SK-N-MC (cell line): ENCODE measurements at regions not wholly inside any gene's neighbourhood (a gene's known extent, or its start where the extent isn't known, plus 50 kb on each side); places are given as distances from the start of the nearest gene placed in this dataset.

ENCODE experiments used
- EZH2 ChIP-seq: fragments of 200-600 bp; sonication (generic); IDR thresholded peaks from one replicate; pipeline ENCODE4 v1.6.1; 2017; ENCODE audit warnings: antibody characterized with exemption
- FOXP2 ChIP-seq: optimal IDR thresholded peaks from 2 replicates; pipeline ENCODE3; 2011; ENCODE audit warnings: mild to moderate bottlenecking, moderate library complexity; ENCODE audit not compliant: insufficient read depth; ENCODE audit errors: extremely low read length, control extremely low read depth
- POLR2AphosphoS5 ChIP-seq: IDR thresholded peaks from 2 replicates; pipeline ENCODE4 v1.6.1; 2012; ENCODE audit warnings: mild to moderate bottlenecking, low read depth, low read length, borderline replicate concordance

DNA sequence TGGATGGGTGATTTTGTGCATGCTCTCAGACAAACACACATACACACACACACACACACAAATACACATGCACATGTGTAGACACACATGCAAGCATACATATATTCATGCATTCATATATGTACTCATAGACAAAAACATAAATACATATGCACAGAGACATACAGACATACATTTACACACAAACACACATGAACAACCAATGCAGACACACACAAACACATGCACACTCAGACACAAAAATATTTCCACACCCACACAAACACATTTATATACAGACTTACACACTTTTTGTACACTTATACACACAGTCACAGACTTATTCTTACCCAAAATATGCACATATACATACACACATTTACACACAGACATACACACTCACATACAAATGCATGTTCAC, 94.9 kb upstream of the NKX2-2 start:
- TF ChIP-seq EZH2 (no peak), POLR2AphosphoS5 (no peak), FOXP2 (no peak)
